Esophagus muscularis mucosa (tissue), 4 donors: ENCODE measurements at regions not wholly inside any gene's neighbourhood (a gene's known extent, or its start where the extent isn't known, plus 50 kb on each side); places are given as distances from the start of the nearest gene placed in this dataset.

Experiments
- CTCF ChIP-seq, 3 experiments: fragments of 200-600 bp in 2 of 3; fragments of 450-650 bp in 1 of 3; sonication (generic) in 2 of 3; IDR thresholded peaks; one replicate each; pipeline ENCODE4 v1.5.1; 2017 to 2019; ENCODE audit warnings: antibody characterized with exemption in 3 of 3, mild to moderate bottlenecking in 2 of 3, moderate library complexity in 1 of 3
- EP300 ChIP-seq: sonication (generic); formaldehyde crosslinking; IDR thresholded peaks from one replicate; pipeline ENCODE4 v1.6.1; 2017; ENCODE audit warnings: antibody characterized with exemption
- POLR2A ChIP-seq: fragments of 450-650 bp; IDR thresholded peaks from one replicate; pipeline ENCODE4 v1.6.1; 2017; ENCODE audit warnings: antibody characterized with exemption, moderate library complexity, mild to moderate bottlenecking, low read depth
- POLR2AphosphoS5 ChIP-seq, 2 donors: sonication (generic); formaldehyde crosslinking; IDR thresholded peaks; one replicate each; pipeline ENCODE4 v1.6.1; 2017; ENCODE audit warnings: antibody characterized with exemption in 2 of 2

- TF ChIP-seq POLR2A, result no peak
- TF ChIP-seq CTCF (IDR thresholded peaks at IDR 0.05), result no peak
- TF ChIP-seq POLR2AphosphoS5 (IDR thresholded peaks at IDR 0.05), result no peak
- no peak for TF ChIP-seq EP300
Measured at GRCh38 chr6:144344646-144345045, 59.5 kb downstream of the UTRN start.
